Naive B cell (primary cell): ENCODE measurements at regions not wholly inside any gene's neighbourhood (a gene's known extent, or its start where the extent isn't known, plus 50 kb on each side); places are given as distances from the start of the nearest gene placed in this dataset.
"Not testable (repeated sequence)": the region's sequence is repeated elsewhere in the genome, so short reads cannot be mapped to it uniquely, and the experiment has no call there.

ENCODE experiments used
- ATAC-seq, 2 donors: fragments of 150-1000 bp; cut with Tn5 transposase; 2 replicates each; pipeline ENCODE4 v1.10.0; 2021; ENCODE audit warnings: low read depth in 2 of 2, mild to moderate bottlenecking in 2 of 2, moderate library complexity in 2 of 2
- DNase-seq: peaks from one replicate; pipeline ENCODE4 v3.0.0; 2022
- H3K27ac Mint-ChIP-seq, 6 donors: one replicate each; pipeline ENCODE4 v1.8.0; 2020 to 2022; ENCODE audit warnings: mild to moderate bottlenecking in 6 of 6, mixed read lengths in 6 of 6, moderate library complexity in 5 of 6, inconsistent platforms in 2 of 6
- H3K27me3 Mint-ChIP-seq, 3 donors: one replicate each; pipeline ENCODE4 v1.8.0; 2021 to 2022; ENCODE audit warnings: mixed read lengths in 3 of 3, mild to moderate bottlenecking in 1 of 3
- H3K36me3 Mint-ChIP-seq, 2 donors: one replicate each; pipeline ENCODE4 v1.8.0; 2020 to 2022; ENCODE audit warnings: mixed read lengths in 2 of 2, inconsistent platforms in 1 of 2, mild to moderate bottlenecking in 1 of 2
- H3K4me1 Mint-ChIP-seq, 3 donors: one replicate each; pipeline ENCODE4 v1.8.0; 2020 to 2022; ENCODE audit warnings: mixed read lengths in 3 of 3, inconsistent platforms in 1 of 3, mild to moderate bottlenecking in 1 of 3, moderate library complexity in 1 of 3
- H3K4me3 Mint-ChIP-seq, 8 donors: one replicate each; pipeline ENCODE4 v1.8.0; 2020 to 2022; ENCODE audit warnings: mild to moderate bottlenecking in 8 of 8, mixed read lengths in 8 of 8, moderate library complexity in 8 of 8, inconsistent platforms in 2 of 8
- H3K9me3 Mint-ChIP-seq, 7 donors: one replicate each; pipeline ENCODE4 v1.8.0; 2020 to 2022; ENCODE audit warnings: mixed read lengths in 7 of 7, mild to moderate bottlenecking in 5 of 7, inconsistent platforms in 2 of 7, moderate library complexity in 1 of 7

- not testable (repeated sequence) for H3K4me3 Mint-ChIP-seq, H3K9me3 Mint-ChIP-seq, DNase-seq, H3K27me3 Mint-ChIP-seq, H3K4me1 Mint-ChIP-seq, H3K27ac Mint-ChIP-seq, H3K36me3 Mint-ChIP-seq
- ATAC-seq = peak in 1 of 2 donors; percentile 9
Observed at GRCh38 chr17:26881195-26881594, 412.7 kb upstream of the WSB1 start.

- not testable (repeated sequence) for H3K27me3 Mint-ChIP-seq, H3K27ac Mint-ChIP-seq
- peak; percentile 44 to 57 for ATAC-seq
Observed at GRCh38 chr17:26882097-26882761, 411.7 kb upstream of the WSB1 start.

GRCh38 chr17:26883878-26884740 is 409.8 kb upstream of the WSB1 start:
- H3K27ac Mint-ChIP-seq, H3K4me3 Mint-ChIP-seq, H3K9me3 Mint-ChIP-seq, H3K36me3 Mint-ChIP-seq, H3K27me3 Mint-ChIP-seq, DNase-seq, H3K4me1 Mint-ChIP-seq: not testable (repeated sequence)
- peak; percentile 20 to 27 for ATAC-seq

More at GRCh38 chr17:26882097-26882761, 411.7 kb upstream of the WSB1 start:
- H3K9me3 Mint-ChIP-seq, H3K36me3 Mint-ChIP-seq, H3K4me3 Mint-ChIP-seq, H3K4me1 Mint-ChIP-seq, DNase-seq: not testable (repeated sequence)

- ATAC-seq = peak in 1 of 2 donors; percentile 10
- not testable (repeated sequence) for H3K27me3 Mint-ChIP-seq, H3K9me3 Mint-ChIP-seq, H3K27ac Mint-ChIP-seq, H3K36me3 Mint-ChIP-seq, DNase-seq, H3K4me1 Mint-ChIP-seq, H3K4me3 Mint-ChIP-seq
Observed at GRCh38 chr17:26884741-26885059, 409.2 kb upstream of the WSB1 start.

- DNase-seq = peak; percentile 69
- H3K36me3 Mint-ChIP-seq, H3K4me1 Mint-ChIP-seq, H3K9me3 Mint-ChIP-seq, H3K27me3 Mint-ChIP-seq, H3K4me3 Mint-ChIP-seq, H3K27ac Mint-ChIP-seq: not testable (repeated sequence)
- peak; percentile 23 to 25 for ATAC-seq
Observed at GRCh38 chr17:26885244-26885970, 408.5 kb upstream of the WSB1 start.
